Muscle of back (tissue), 3 donors: ENCODE measurements at regions not wholly inside any gene's neighbourhood (a gene's known extent, or its start where the extent isn't known, plus 50 kb on each side); places are given as distances from the start of the nearest gene placed in this dataset.
"Not testable (repeated sequence)": the region's sequence is repeated elsewhere in the genome, so short reads cannot be mapped to it uniquely, and the experiment has no call there.

Experiments
- DNase-seq, 3 donors: peaks; one replicate each; pipeline versions ENCODE4 v3.0.0 to v3.0.0-alpha.2; 2013

GRCh38 chr11:13169709-13170108, 107.9 kb upstream of the BMAL1 start:
- DNase-seq = peak; percentile 4 to 81 (median 12)

- no peak for DNase-seq
These were observed 103.5 kb upstream of the BMAL1 start for GRCh38 chr11:13174090-13174489.

DNA sequence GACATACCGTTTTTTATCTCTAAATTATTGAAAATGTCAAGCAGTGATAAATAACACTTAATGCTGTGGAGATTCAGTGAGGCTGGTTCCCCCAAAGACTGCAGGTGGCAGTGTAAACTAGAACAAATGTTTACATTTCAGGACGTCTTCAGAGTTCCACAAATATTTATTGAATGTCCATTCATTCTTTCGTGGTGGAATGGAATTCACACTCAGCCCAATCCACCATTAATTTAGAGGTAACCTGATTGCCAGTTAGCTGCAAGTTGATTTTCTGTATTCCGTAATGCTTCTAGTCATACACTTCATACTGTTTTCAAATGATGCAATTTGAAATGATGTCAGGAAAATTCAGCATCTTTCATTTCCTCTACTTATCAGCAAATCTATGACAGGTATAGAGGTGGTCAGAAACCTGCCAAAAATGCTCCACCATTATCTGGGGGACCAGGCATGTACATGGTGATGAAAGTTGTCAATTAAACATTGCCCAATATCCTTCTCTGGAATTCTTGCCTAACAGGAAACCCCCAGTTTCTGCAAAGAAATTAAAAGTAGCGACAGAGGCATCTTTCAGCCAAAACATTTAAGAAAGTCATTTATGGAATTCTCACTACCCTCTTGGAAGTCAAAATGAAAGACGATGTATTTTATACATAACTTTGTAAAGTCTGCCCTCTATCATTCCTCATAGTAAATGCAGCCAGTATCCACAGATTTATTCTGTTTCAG, 94.3 kb upstream of the BMAL1 start:
- peak; percentile 11 to 48 (median 29) for DNase-seq

DNA sequence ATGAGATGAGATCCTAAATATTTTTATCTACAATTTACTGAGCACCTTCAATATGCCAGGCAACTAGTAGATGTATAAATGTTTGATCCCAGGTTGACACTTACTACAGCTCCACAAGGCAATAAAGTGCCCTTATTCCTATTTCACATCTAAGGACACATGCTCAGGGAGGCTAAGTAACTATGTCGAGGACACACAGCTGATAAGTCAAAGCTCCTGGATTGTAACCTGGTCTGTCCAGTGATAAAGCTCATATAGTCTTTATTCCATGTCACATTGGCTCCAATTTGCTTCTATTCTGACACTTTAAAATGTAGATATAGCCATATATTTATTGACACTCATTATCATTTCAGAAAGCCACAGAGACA, 93.8 kb upstream of the BMAL1 start:
- DNase-seq = no peak

DNA sequence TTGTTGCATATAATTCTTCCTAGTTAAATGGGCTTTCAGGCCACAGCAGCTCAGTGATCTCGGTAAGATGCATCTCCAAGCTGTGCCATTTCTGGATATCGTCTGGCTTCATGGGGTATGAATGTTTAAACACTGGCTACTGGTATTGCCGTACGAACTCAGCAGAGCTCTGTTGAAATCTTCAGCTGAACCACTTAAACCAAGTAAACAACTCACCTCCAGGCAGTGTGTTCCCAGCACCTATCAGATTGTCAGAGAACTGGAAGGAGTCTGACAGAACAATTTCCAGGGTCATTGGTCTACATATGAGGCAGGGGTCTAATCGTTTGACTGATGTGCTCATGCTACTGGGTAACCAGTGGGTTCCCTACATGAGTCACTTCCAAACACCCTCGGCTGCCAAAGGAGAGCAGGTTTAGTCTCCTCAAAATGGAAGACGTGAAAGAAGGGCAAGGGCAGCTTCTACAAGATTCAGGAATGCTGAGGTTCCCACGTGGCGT, 93.2 kb upstream of the BMAL1 start:
- DNase-seq = no peak

GRCh38 chr11:13188179-13188578, 89.4 kb upstream of the BMAL1 start:
- no peak for DNase-seq

DNA sequence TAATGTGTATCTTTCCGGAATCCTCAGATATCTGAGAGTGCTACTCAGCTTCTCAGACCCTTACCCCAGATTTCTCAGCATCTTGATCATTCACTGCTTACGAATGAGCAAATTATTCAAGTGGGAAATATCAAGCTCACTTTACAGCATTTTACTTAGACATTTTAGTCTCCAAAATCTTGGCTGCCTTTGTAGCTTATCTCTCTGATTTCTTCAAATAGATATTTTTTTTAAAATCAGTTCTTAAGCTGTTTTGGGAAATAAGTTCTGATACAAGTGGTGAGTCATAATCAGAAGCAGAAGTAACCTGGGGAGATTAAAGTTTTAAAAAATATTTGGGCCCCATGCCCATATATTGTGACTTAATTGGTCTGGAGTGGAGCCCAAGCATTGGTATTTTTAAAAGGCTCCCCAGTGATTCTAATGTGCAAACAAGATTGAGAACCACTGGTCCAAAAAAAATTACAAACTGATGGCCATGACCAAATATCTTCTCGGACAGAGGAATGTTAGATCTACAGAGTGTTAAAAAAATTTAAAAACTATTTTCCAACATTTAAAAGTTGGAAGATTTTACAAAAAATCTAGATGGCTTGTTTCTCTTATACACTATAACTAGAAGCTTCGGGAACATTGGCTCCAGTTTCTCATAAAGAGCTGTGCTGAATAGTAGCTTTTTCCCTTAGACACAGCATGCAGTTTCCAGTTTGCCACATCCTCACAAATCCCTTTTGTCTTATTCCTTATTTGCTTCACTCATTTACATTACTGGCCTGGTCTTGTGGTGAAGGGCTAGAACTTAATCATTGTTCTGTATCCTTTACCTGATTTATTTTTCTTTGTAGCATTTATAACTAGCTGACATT, 87.8 kb upstream of the BMAL1 start:
- peak; percentile 13 to 40 (median 32) for DNase-seq

- DNase-seq = no peak
These were observed 84.0 kb upstream of the BMAL1 start for GRCh38 chr11:13193613-13194012.

GRCh38 chr11:13197374-13197773, 80.2 kb upstream of the BMAL1 start:
- DNase-seq = not testable (repeated sequence)

GRCh38 chr11:13205486-13205885, 72.1 kb upstream of the BMAL1 start:
- DNase-seq = no peak

- no peak for DNase-seq
These were observed 71.4 kb upstream of the BMAL1 start for GRCh38 chr11:13206086-13206640.

- no peak for DNase-seq
These were observed 70.3 kb upstream of the BMAL1 start for GRCh38 chr11:13207270-13207664.

- DNase-seq = peak in 2 of 3 donors; percentile 54 to 68
These were observed 69.7 kb upstream of the BMAL1 start for GRCh38 chr11:13207665-13208594.

GRCh38 chr11:13208921-13209320, 68.7 kb upstream of the BMAL1 start:
- no peak for DNase-seq

GRCh38 chr11:13209379-13209778, 68.2 kb upstream of the BMAL1 start:
- no peak for DNase-seq

DNA sequence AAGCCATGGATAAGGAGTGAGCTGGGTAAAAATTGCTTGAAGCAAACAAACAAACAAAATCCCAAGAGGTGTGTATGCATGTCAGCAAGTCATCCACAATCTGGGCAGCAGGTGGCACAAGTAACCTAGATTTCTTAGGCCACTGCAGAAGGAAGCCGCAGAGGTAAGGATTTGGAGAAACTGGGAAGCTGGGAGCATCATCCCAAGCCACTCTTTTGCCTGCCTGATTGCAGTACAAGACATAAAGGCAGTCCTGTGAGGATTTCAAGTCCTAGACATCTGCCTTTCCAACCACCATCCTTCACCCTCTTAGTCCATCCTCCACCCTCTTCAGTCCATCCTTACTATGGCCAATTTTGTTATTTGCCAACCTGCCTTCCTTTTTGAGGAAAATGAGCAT, 67.2 kb upstream of the BMAL1 start:
- peak; percentile 58 to 74 (median 64) for DNase-seq

GRCh38 chr11:13214276-13214675, 63.3 kb upstream of the BMAL1 start:
- no peak for DNase-seq

DNA sequence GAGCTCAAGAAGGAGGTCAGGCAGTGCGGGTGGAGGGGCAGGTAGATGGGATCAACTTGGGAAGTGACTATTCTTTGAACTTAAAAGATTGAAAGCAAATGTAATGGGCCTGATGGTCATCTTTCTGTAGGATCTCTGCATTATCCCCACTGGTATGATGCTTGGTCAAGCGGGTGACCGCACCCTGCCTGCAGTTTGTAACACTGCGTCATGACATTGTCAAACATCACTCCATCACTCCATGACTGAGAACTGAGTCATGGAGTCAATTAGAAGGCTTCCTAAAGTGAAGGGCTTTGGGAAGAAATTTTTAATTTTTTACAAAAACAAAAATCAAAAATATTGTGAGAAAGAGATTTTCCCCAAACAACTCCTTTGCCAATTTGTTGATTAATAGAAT, 62.4 kb upstream of the BMAL1 start:
- DNase-seq = peak in 1 of 3 donors; percentile 47

DNA sequence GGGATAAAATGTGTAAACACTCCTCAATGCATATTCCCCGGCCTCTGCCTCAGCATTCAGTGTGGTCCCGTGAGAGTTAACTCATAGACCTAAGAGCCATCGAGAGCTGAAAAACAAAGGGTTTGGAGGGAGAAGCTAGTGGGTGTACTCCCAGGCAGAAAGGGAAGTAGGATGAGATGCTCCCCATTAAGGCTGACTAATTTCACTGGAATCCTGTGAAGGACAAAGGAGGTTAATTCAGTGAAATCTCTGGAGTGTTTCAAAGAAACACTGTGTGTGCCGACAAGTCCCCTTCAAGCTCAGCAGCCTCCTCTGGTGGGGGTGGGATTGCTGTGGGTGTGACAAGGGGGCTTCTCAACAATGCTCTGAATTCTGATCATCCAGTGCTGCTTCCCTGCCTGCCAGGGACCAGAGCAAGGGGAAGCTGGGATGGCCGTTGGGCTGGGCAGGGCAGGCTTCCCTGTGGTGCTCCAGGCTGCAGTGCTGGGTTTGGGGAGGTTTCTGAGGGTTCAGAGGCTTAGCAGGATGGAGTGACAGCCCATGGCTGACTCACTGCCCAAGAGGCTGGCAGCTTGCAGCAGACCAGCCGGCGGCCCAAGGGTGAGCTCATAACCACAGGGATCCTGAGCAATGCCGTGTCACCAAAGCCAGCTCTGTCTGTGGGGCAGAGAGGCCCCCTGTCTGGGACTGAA, 61.4 kb upstream of the BMAL1 start:
- DNase-seq = peak in 1 of 3 donors; percentile 92

DNA sequence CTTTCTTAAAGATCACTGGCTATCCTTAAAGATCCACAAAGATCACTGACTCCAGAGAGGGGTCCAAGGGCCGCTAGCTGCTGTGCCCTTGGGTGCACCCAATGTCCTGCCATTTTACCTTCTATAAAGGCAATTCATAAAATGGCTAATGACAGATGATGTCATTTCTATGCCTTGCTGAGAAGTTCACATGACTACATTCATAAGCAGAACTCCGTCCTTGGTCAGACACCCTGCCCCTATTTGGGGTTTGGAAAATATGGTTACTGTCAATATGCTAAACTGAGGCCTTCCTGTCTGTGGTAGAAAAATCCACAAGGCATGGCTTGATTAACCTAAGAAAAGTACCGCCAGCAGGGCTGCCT, 60.9 kb upstream of the BMAL1 start:
- DNase-seq = no peak

DNA sequence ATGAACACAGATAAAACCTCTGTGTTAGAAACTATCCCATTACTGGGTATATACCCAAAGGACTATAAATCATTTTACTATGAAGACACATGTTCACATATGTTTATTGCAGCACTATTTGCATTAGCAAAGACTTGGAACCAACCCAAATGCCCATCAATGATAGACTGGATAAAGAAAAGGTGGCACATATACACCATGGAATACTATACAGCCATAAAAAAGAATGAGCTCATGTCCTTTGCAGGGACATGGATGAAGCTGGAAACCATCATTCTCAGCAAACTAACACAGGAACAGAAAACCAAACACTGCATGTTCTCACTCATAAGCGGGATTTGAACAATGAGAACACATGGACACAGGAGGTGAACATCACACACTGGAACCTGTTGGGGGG, 58.9 kb upstream of the BMAL1 start:
- DNase-seq = not testable (repeated sequence)
